ENCODE measurements at regions not wholly inside any gene's neighbourhood (a gene's known extent, or its start where the extent isn't known, plus 50 kb on each side); places are given as distances from the start of the nearest gene placed in this dataset.

DNA sequence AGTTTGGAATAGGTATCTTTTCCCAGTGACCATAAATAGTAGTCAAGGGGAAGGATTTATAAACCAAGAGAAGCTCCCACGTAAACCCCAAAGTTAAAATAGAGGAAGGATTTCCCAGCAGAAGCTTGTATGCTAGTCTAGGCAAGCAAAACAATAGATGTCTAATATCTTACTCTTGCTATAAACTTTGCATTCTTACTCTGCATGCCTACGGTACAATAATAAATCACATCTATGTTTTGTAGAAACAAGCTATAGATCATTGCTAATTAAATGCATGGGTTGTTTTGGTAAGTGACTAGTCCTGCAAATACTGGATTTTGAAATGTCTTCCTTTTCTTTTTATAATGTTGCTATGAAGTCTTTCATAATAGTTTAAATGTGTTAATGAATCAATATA is 585.5 kb downstream of the INHBA start:
- intact Hi-C loops (cut with DNase I), result no loop called here
- Histone ChIP-seq H3K4me1 (no peaks in the 10 kb centered on the region), H3K4me3 (no peak overlapping the region), H3K27ac (no peak overlapping the region), H3K9me3 (no peaks in the 10 kb centered on the region), H3K36me3 (no peaks in the 10 kb centered on the region), H3K27me3 (no peaks in the 10 kb centered on the region)
- no peak for DNase-seq
- ATAC-seq, result no peak
- TF ChIP-seq, protein P1, sequence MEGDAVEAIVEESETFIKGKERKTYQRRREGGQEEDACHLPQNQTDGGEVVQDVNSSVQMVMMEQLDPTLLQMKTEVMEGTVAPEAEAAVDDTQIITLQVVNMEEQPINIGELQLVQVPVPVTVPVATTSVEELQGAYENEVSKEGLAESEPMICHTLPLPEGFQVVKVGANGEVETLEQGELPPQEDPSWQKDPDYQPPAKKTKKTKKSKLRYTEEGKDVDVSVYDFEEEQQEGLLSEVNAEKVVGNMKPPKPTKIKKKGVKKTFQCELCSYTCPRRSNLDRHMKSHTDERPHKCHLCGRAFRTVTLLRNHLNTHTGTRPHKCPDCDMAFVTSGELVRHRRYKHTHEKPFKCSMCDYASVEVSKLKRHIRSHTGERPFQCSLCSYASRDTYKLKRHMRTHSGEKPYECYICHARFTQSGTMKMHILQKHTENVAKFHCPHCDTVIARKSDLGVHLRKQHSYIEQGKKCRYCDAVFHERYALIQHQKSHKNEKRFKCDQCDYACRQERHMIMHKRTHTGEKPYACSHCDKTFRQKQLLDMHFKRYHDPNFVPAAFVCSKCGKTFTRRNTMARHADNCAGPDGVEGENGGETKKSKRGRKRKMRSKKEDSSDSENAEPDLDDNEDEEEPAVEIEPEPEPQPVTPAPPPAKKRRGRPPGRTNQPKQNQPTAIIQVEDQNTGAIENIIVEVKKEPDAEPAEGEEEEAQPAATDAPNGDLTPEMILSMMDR (IDR thresholded peaks at IDR 0.05), result no peak

DNA sequence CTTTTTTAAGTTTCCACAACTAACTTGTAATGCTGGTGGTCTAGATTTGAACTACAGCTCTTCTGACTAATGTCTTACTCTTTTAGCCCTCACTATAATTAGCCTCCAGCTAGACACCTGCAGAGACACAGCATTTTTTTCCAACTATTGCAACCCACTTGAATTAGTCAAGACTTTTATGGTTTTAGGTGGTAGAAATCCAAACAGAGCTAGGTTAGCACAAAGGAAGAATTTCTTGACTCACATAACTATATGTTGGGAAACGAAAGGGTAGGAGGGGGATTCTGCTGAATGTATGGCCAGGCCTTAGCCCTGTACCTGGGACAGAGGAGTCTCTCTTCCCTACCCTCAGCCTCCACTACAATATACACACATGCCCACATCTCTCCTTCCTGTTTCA is 586.1 kb downstream of the INHBA start:
- Histone ChIP-seq H3K4me3 (no peak overlapping the region), H3K36me3 (no peaks in the 10 kb centered on the region), H3K9me3 (no peaks in the 10 kb centered on the region), H3K27me3 (no peaks in the 10 kb centered on the region), H3K27ac (no peak overlapping the region), H3K4me1 (no peaks in the 10 kb centered on the region)
- intact Hi-C loops (cut with DNase I), result no loop called here
- ATAC-seq (no peak), DNase-seq (no peak)
- TF ChIP-seq, protein P1 (IDR thresholded peaks at IDR 0.05), result no peak

DNA sequence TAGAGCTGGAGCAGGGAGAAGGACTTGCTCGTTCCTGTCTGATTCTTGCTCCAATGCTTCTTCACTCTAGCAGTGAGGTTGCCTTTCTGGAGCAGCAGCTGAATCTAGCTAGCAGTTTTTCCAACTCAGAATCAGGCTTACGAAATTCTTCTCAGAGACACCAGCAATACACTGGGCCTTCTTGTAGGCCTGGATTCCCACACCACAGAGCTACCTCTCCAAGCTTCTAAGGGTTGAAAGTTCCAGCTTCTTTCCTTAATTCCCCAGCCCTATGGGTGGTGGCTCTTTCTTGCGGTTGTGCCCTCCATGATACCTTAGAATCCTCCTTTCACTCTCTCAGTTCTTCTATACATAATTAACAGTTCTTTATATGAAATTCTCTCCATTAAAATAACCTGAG is 586.6 kb downstream of the INHBA start:
- H3K27me3 ChIP-seq, result no peaks in the 10 kb centered on the region
- no peaks in the 10 kb centered on the region for H3K36me3 ChIP-seq
- H3K9me3 ChIP-seq, result no peaks in the 10 kb centered on the region
- no peak overlapping the region for H3K27ac ChIP-seq
- ATAC-seq (no peak), DNase-seq (no peak)
- TF ChIP-seq, protein P1 (IDR thresholded peaks at IDR 0.05), result no peak
- H3K4me3 ChIP-seq, result no peak overlapping the region
- no peaks in the 10 kb centered on the region for H3K4me1 ChIP-seq
- intact Hi-C loops (cut with DNase I), result no loop called here

DNA sequence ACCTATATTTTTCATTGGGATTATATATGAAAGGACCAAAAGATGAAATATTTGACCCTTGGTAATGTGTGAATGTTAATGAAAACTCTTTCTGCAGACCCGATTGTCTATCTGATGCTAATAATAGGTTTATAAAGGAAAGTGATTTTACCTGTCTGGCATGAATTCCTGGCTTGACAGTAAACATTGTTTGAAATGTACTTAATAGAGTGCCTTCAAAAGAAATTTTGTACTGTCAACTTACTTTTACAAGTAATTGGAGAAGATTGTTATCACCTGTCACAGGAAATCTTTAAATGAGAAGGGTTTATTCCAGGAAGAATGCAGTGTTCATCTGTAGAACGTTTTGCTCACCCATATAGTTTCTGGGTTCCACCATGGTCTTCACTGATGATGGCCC is 588.2 kb downstream of the INHBA start:
- Histone ChIP-seq H3K36me3 (no peaks in the 10 kb centered on the region), H3K9me3 (no peaks in the 10 kb centered on the region), H3K4me3 (no peak overlapping the region), H3K27me3 (no peaks in the 10 kb centered on the region), H3K4me1 (no peaks in the 10 kb centered on the region), H3K27ac (no peak overlapping the region)
- intact Hi-C loops (cut with DNase I), result no loop called here
- TF ChIP-seq, protein P1 (IDR thresholded peaks at IDR 0.05), result no peak
- DNase-seq (no peak), ATAC-seq (no peak)

DNA sequence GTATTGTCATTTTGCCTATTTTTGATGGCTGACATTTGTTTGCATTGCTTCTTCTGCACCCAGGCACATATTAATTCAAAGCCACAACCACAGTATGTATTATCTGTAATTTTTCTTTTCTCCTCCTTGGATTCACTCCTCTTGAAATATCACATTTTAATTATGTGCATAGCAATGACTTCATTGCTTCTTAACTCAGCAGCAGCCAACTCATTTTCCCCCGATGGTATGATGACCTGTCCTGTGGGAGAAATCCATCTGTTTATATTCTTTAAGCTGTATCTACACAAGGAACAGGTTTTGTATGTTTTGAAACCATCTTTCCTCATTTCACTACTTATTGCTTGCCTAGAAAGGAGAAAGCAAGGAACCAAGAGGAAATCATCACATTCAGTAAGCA is 588.8 kb downstream of the INHBA start:
- no peak for ATAC-seq
- H3K4me1 ChIP-seq, result no peaks in the 10 kb centered on the region
- H3K4me3 ChIP-seq, result no peak overlapping the region
- DNase-seq, result peak in 2 of 4 donors; percentile 20 to 41
- no peaks in the 10 kb centered on the region for H3K27me3 ChIP-seq
- H3K9me3 ChIP-seq, result no peaks in the 10 kb centered on the region
- TF ChIP-seq, protein P1 (IDR thresholded peaks at IDR 0.05), result no peak
- no peak overlapping the region for H3K27ac ChIP-seq
- H3K36me3 ChIP-seq, result no peaks in the 10 kb centered on the region
- intact Hi-C loops (cut with DNase I), result no loop called here

All from left lung (tissue), 4 donors.